ENCODE measurements at regions not wholly inside any gene's neighbourhood (a gene's known extent, or its start where the extent isn't known, plus 50 kb on each side); places are given as distances from the start of the nearest gene placed in this dataset.

DNA sequence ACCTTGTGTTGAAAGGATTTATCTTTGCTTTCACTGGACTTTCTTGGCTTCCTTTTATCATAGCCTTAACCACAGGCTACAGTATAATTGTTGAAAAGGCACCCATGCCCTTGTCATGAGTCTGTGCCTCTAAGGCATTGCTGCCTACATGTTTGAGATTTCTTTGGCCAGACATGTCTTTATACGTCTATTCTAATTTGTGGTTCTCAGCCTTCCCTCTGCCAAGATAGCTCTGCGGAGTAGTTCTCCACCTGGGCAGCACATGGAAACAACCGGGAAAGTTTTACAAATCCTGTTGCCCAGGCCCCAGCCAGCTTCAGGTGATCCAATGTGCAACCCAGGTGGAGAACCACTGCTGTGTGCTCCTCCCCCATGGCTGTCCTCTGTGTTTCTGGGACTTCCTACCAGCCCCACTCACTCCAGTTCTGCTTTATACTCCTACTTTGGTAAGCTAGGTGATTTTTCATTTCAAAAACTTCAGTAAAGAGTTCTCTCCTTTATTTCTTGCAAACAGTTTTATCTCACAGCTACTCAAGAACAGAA is 159.6 kb upstream of the MYLIP start:
- H3K36me3 ChIP-seq (ENCODE audit: control insufficient read depth in 1 of 2, insufficient read depth in 2 of 2, low read length in 2 of 2), result no peaks in the 10 kb centered on the region
- H3K9me3 ChIP-seq (ENCODE audit: control insufficient read depth in 1 of 2, low read length in 2 of 2), result peaks cover 0 to 5% of the 10 kb centered on the region in 2 donors
- no peaks in the 10 kb centered on the region for H3K4me1 ChIP-seq (ENCODE audit: control insufficient read depth in 1 of 2, insufficient read depth in 2 of 2, low read length in 2 of 2)
- no peak overlapping the region for H3K4me3 ChIP-seq (ENCODE audit: low read depth in 1 of 2, low read length in 2 of 2)
- H3K27ac ChIP-seq (ENCODE audit: low read length), result no peak overlapping the region
- H3K27me3 ChIP-seq (ENCODE audit: low read depth, low read length), result no peaks in the 10 kb centered on the region

DNA sequence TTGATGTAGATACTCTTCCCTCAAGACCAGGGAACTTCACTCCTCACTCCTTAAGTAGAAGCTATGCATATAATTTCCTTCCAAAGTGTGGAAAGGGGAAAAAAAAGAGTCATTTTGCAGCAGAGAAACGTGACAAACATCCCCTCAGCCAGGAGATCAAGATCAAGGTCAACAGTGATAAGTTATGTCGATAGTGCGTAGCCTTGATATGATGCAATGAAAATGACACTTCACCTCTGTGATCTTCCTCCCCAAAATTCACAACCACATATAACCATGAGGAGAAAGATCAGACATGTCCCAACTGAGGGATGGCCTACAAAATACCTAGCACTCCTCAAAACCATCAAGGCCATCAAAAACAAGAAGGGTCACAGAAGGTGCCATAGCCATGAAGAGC is 160.4 kb upstream of the MYLIP start:
- H3K4me3 ChIP-seq (ENCODE audit: low read depth in 1 of 2, low read length in 2 of 2), result no peak overlapping the region
- H3K36me3 ChIP-seq (ENCODE audit: control insufficient read depth in 1 of 2, insufficient read depth in 2 of 2, low read length in 2 of 2), result no peaks in the 10 kb centered on the region
- peaks cover 0 to 2% of the 10 kb centered on the region in 2 donors for H3K9me3 ChIP-seq (ENCODE audit: control insufficient read depth in 1 of 2, low read length in 2 of 2)
- H3K27me3 ChIP-seq (ENCODE audit: low read depth, low read length), result no peaks in the 10 kb centered on the region
- no peaks in the 10 kb centered on the region for H3K4me1 ChIP-seq (ENCODE audit: control insufficient read depth in 1 of 2, insufficient read depth in 2 of 2, low read length in 2 of 2)
- no peak overlapping the region for H3K27ac ChIP-seq (ENCODE audit: low read length)

DNA sequence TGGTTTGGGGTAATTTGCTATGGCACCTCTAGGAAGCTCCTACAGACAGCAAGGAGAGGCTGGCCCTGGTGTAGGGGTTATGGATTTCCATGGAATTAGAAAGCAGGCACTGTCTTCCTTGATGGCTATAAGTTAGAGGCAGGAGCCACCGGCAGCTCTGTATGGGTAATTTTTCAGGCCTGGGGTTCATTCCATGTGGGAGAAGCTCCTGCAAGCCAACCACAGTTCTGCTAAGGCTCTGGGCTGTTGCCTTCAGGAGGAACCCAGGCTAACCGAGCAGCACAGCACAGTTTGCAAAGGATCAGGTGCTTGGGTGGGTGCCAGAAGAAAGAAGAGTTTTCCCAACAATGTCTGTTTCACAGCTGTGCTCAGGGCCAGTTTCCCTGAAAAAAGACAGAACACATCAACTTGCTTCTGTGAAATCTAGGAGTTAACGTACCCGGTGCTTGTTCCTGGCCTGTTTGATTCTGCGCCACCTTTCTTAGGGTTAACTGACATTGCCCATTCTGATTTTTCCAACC is 162.8 kb upstream of the MYLIP start:
- no peaks in the 10 kb centered on the region for H3K27me3 ChIP-seq (ENCODE audit: low read depth, low read length)
- H3K9me3 ChIP-seq (ENCODE audit: control insufficient read depth in 1 of 2, low read length in 2 of 2), result peaks cover 0 to under 1% of the 10 kb centered on the region in 2 donors
- no peak overlapping the region for H3K4me3 ChIP-seq (ENCODE audit: low read depth in 1 of 2, low read length in 2 of 2)
- H3K4me1 ChIP-seq (ENCODE audit: control insufficient read depth in 1 of 2, insufficient read depth in 2 of 2, low read length in 2 of 2), result no peaks in the 10 kb centered on the region
- no peaks in the 10 kb centered on the region for H3K36me3 ChIP-seq (ENCODE audit: control insufficient read depth in 1 of 2, insufficient read depth in 2 of 2, low read length in 2 of 2)
- H3K27ac ChIP-seq (ENCODE audit: low read length), result no peak overlapping the region

DNA sequence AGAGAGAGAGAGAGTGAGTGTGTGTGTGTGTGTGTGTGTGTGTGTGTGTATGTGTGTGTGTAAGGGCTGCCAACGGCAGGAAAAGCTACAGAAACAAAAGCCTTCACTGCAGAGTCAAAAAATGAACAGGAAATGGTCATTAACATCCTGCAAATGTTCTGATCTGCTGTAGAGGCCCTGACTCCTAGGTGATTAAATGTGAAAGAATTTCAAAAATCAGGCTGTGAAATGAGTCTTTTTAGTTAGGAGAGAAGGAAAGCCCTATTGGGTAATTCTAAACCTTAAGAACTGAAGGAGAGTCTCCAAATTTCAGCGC is 166.5 kb upstream of the MYLIP start:
- H3K27ac ChIP-seq (ENCODE audit: low read length), result no peak overlapping the region

DNA sequence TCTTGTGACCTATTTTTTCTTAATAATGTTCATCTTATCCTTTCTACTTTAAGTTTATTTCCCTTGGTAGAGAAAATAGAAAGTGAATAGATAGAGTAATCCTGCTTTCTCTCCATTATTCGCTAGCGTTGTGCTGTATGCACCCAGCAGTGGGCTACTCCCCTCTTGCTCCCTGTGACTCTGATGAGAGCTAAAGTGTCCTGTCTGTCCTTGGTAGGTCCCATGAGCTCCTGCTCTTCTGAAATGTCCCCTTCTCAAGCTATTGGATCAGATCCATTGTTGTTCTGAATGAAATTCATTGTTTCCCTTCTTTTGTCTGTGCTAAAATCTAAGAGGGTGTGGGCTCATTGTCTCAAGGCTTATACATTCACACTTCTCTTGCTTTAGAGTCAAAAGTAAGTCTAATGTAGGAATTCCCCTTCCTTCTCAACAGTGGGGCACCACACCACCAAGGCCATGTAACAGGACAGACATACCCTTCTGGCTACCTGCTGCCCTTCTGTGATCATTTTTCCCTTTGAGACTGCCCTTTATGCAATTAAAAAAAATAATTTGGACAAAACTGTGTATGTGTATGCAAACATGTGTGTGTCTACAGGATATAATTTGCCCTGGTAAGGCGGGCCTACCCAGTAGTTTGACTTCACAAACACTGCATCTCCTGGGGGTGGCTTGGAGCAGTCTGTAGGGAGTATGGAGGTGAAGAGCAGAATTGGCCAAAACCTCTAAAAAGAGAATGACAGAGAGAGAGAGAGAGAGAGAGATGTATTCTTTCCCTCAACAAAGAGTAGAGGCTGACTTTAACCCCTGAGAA is 167.0 kb upstream of the MYLIP start:
- H3K27me3 ChIP-seq (ENCODE audit: low read depth, low read length), result no peaks in the 10 kb centered on the region
- no peaks in the 10 kb centered on the region for H3K36me3 ChIP-seq (ENCODE audit: control insufficient read depth in 1 of 2, insufficient read depth in 2 of 2, low read length in 2 of 2)
- no peaks in the 10 kb centered on the region for H3K4me1 ChIP-seq (ENCODE audit: control insufficient read depth in 1 of 2, insufficient read depth in 2 of 2, low read length in 2 of 2)
- no peak overlapping the region for H3K27ac ChIP-seq (ENCODE audit: low read length)
- peaks cover 0 to 3% of the 10 kb centered on the region in 2 donors for H3K9me3 ChIP-seq (ENCODE audit: control insufficient read depth in 1 of 2, low read length in 2 of 2)
- no peak overlapping the region for H3K4me3 ChIP-seq (ENCODE audit: low read depth in 1 of 2, low read length in 2 of 2)

More for the DNA sequence above, 166.5 kb upstream of the MYLIP start:
- Histone ChIP-seq H3K4me1 (ENCODE audit: control insufficient read depth in 1 of 2, insufficient read depth in 2 of 2, low read length in 2 of 2) (no peaks in the 10 kb centered on the region), H3K27me3 (ENCODE audit: low read depth, low read length) (no peaks in the 10 kb centered on the region), H3K4me3 (ENCODE audit: low read depth in 1 of 2, low read length in 2 of 2) (no peak overlapping the region), H3K9me3 (ENCODE audit: control insufficient read depth in 1 of 2, low read length in 2 of 2) (peaks cover 0 to 3% of the 10 kb centered on the region in 2 donors), H3K36me3 (ENCODE audit: control insufficient read depth in 1 of 2, insufficient read depth in 2 of 2, low read length in 2 of 2) (no peaks in the 10 kb centered on the region)

DNA sequence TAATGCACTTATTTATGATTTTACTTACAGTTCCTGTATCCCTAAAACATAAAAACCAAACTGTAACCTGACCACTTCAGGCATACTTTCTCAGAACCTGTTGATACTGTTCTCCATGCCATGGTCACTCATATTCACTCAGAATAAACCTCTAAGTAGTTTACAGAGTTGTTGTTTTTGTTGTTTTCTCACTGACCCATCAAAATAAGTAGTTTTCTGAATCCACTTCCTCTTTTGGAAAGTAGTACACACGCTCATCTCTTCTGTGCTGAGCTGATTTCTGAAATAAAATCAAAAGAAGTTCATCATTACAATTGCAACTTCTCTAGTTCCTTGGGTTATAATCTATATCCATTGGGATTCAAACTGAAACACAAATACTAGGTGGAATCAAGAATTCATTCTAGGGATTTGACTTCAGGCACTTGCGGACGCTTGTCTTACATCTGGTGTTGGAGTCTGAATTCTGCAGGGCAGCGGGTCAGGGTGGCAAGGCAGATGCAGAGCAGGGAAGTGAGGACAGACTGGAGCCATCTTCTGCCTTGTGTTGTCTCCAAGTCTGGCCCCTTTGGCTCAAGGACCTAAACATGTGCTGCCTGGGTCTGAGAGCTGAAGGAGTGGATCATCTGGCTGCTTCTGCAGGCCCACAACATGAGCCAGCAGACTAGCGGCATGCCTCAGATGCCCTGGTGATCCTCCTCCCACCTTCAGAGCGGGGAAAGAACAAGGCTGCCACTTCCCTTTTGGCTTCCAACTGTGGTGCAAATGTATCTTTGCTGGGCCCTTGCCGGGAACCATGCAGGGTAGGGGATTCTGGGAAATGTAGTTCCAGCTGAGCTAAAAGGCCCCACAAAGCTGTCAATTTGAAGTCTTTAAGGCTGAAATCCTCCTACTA is 167.9 kb upstream of the MYLIP start:
- Histone ChIP-seq H3K27me3 (ENCODE audit: low read depth, low read length) (no peaks in the 10 kb centered on the region), H3K4me1 (ENCODE audit: control insufficient read depth in 1 of 2, insufficient read depth in 2 of 2, low read length in 2 of 2) (no peaks in the 10 kb centered on the region), H3K9me3 (ENCODE audit: control insufficient read depth in 1 of 2, low read length in 2 of 2) (peaks cover 0 to 3% of the 10 kb centered on the region in 2 donors), H3K36me3 (ENCODE audit: control insufficient read depth in 1 of 2, insufficient read depth in 2 of 2, low read length in 2 of 2) (no peaks in the 10 kb centered on the region), H3K4me3 (ENCODE audit: low read depth in 1 of 2, low read length in 2 of 2) (no peak overlapping the region), H3K27ac (ENCODE audit: low read length) (no peak overlapping the region)

DNA sequence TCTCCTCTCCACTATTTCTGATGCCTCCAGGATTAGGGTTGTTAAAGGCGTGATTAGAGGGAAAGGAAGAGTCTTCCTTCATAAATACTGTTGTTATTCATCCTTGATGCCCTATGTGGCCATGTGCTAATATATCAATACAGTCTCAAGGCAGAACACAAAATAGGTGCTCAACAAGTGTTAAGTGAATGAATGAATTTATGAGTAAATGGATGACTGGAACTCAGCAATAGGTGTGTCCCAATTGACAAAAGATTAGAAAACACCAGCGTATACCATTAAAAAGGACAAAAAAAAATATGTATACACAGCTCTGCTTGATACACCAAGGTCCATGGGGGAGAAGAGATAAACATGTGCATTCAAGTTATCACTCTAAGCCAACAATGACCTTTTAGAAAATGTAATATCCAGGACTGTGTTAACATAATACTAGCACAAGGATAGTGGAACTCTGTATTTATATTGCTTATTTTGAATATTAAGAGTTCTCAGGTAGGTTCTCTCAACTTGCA is 171.2 kb upstream of the MYLIP start:
- Histone ChIP-seq H3K27ac (ENCODE audit: low read length) (no peak overlapping the region), H3K27me3 (ENCODE audit: low read depth, low read length) (no peaks in the 10 kb centered on the region), H3K9me3 (ENCODE audit: control insufficient read depth in 1 of 2, low read length in 2 of 2) (peaks cover 0 to 3% of the 10 kb centered on the region in 2 donors), H3K4me3 (ENCODE audit: low read depth in 1 of 2, low read length in 2 of 2) (no peak overlapping the region), H3K36me3 (ENCODE audit: control insufficient read depth in 1 of 2, insufficient read depth in 2 of 2, low read length in 2 of 2) (no peaks in the 10 kb centered on the region), H3K4me1 (ENCODE audit: control insufficient read depth in 1 of 2, insufficient read depth in 2 of 2, low read length in 2 of 2) (no peaks in the 10 kb centered on the region)

DNA sequence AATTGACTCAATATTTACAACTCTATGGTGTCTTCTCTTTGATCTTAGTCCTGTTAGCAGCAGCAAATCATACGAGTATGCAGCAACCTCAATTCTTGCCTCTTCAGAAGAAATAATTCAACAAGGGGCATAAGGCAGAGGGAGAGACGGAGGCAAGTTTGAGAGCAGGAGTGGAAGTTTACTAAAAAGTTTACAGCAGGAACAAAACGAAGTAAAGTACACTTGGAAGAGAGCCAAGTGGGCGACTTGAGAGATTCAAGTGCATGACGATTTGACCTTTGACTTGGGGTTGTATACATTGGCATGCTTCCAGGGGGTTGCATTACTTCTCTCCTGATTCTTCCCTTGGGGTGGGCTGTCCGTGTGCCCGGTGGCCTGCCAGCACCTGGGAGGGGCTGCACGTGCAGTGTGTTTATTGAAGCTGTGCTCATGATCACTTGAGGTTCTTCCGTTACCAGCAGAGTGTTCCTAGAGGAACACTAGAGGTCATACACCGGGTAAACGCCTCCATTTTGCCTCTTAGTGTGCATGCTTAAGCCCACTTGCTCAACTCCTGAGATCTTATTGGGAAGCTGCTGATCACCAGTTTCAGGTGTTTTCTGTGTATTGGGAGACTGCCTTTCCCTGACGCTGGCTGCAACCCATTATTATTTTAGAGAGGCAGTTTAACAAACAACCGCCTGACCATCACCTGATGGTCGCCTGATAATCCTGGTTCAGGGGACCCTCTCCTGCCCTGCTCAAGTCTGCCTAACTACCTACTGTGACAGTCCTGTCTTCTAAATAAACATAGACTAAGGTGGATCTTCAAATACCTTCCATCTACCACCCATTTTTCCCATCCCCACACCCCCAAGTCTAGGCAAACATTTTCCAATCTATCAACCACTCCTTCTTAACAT is 172.4 kb upstream of the MYLIP start:
- Histone ChIP-seq H3K27ac (ENCODE audit: low read length) (no peak overlapping the region), H3K9me3 (ENCODE audit: control insufficient read depth in 1 of 2, low read length in 2 of 2) (peaks cover 0 to 3% of the 10 kb centered on the region in 2 donors), H3K4me3 (ENCODE audit: low read depth in 1 of 2, low read length in 2 of 2) (no peak overlapping the region), H3K36me3 (ENCODE audit: control insufficient read depth in 1 of 2, insufficient read depth in 2 of 2, low read length in 2 of 2) (no peaks in the 10 kb centered on the region), H3K27me3 (ENCODE audit: low read depth, low read length) (no peaks in the 10 kb centered on the region), H3K4me1 (ENCODE audit: control insufficient read depth in 1 of 2, insufficient read depth in 2 of 2, low read length in 2 of 2) (no peaks in the 10 kb centered on the region)

DNA sequence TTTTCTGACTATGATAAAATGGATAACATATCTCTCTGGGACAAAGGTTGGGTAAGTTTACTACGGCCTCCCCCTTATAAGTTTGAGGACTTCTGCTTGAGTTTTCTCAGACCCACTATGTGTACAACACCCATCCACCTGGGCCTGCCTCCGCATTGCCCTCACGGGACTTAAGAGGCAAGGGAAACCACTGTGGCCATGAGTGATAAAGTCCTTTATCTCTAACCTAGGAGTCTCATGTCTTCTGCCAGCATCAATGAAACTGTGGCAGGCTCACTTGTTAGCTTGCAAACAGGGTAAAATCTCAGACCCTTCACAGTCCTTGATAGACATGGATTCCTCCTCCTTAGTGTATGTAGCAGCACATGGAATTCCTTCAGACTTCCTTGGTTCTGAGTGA is 173.4 kb upstream of the MYLIP start:
- Histone ChIP-seq H3K36me3 (ENCODE audit: control insufficient read depth in 1 of 2, insufficient read depth in 2 of 2, low read length in 2 of 2) (no peaks in the 10 kb centered on the region), H3K9me3 (ENCODE audit: control insufficient read depth in 1 of 2, low read length in 2 of 2) (no peaks in the 10 kb centered on the region), H3K27me3 (ENCODE audit: low read depth, low read length) (no peaks in the 10 kb centered on the region), H3K4me3 (ENCODE audit: low read depth in 1 of 2, low read length in 2 of 2) (no peak overlapping the region), H3K4me1 (ENCODE audit: control insufficient read depth in 1 of 2, insufficient read depth in 2 of 2, low read length in 2 of 2) (no peaks in the 10 kb centered on the region), H3K27ac (ENCODE audit: low read length) (no peak overlapping the region)

DNA sequence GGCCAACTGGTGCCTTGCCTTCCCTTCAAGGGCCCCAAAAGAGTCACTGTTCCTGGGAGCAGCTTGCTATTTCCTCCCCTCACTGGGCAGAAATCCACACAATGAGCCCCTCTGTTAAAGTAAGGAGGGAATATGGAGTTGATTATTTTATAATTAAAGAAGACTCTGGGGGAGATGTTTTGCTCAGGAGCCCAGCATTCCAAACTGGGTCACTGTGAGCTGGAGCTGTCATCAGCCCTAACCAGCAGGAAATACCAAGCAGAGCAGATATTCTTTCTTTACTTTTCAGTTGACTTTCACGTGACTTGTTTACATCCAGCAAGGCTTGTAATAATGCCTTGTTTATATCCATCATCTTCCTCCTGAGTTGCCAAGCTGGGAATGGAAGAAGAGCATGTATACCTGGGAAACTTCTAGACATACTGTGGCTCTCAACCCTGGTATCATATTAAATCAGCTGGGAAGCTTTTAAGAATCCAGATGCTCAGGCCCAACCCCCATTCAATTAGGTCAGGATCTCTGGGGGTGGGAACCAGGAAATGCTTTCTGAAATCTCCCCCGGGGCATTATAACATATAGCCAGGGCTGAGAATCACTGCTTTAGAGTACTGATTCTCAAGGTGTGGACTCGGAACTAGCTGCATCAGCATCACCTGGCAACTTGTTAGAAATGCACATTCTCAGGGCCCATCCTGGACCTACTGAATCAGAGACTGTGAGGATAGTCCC is 175.6 kb upstream of the MYLIP start:
- Histone ChIP-seq H3K36me3 (ENCODE audit: control insufficient read depth in 1 of 2, insufficient read depth in 2 of 2, low read length in 2 of 2) (no peaks in the 10 kb centered on the region), H3K4me1 (ENCODE audit: control insufficient read depth in 1 of 2, insufficient read depth in 2 of 2, low read length in 2 of 2) (no peaks in the 10 kb centered on the region), H3K9me3 (ENCODE audit: control insufficient read depth in 1 of 2, low read length in 2 of 2) (no peaks in the 10 kb centered on the region), H3K27ac (ENCODE audit: low read length) (no peak overlapping the region), H3K4me3 (ENCODE audit: low read depth in 1 of 2, low read length in 2 of 2) (no peak overlapping the region), H3K27me3 (ENCODE audit: low read depth, low read length) (no peaks in the 10 kb centered on the region)
